ENCODE measurements at regions not wholly inside any gene's neighbourhood (a gene's known extent, or its start where the extent isn't known, plus 50 kb on each side); places are given as distances from the start of the nearest gene placed in this dataset.

GRCh38 chr7:46247664-46248063 is 326.6 kb upstream of the IGFBP3 start:
- no peak overlapping the region for H3K9ac ChIP-seq (ENCODE audit: low read depth, low read length)
- H3K4me1 ChIP-seq (ENCODE audit: control insufficient read depth, insufficient read depth, low read length) = no peaks in the 10 kb centered on the region
- no peak overlapping the region for H3K4me3 ChIP-seq (ENCODE audit: low read depth, low read length)
- no peaks in the 10 kb centered on the region for H3K9me3 ChIP-seq (ENCODE audit: control insufficient read depth, insufficient read depth, low read length)
- no peaks in the 10 kb centered on the region for H3K36me3 ChIP-seq (ENCODE audit: control insufficient read depth, insufficient read depth, low read length)
- H3K27me3 ChIP-seq (ENCODE audit: control insufficient read depth, insufficient read depth, low read length) = no peaks in the 10 kb centered on the region

GRCh38 chr7:46245586-46246111 is 324.6 kb upstream of the IGFBP3 start:
- H3K9me3 ChIP-seq (ENCODE audit: control insufficient read depth, insufficient read depth, low read length) = no peaks in the 10 kb centered on the region
- no peaks in the 10 kb centered on the region for H3K36me3 ChIP-seq (ENCODE audit: control insufficient read depth, insufficient read depth, low read length)
- H3K27me3 ChIP-seq (ENCODE audit: control insufficient read depth, insufficient read depth, low read length) = no peaks in the 10 kb centered on the region
- no peak overlapping the region for H3K9ac ChIP-seq (ENCODE audit: low read depth, low read length)
- H3K4me3 ChIP-seq (ENCODE audit: low read depth, low read length) = no peak overlapping the region
- no peaks in the 10 kb centered on the region for H3K4me1 ChIP-seq (ENCODE audit: control insufficient read depth, insufficient read depth, low read length)

- Histone ChIP-seq H3K27me3 (ENCODE audit: control insufficient read depth, insufficient read depth, low read length) (no peaks in the 10 kb centered on the region), H3K4me3 (ENCODE audit: low read depth, low read length) (no peak overlapping the region), H3K9ac (ENCODE audit: low read depth, low read length) (no peak overlapping the region), H3K36me3 (ENCODE audit: control insufficient read depth, insufficient read depth, low read length) (no peaks in the 10 kb centered on the region), H3K9me3 (ENCODE audit: control insufficient read depth, insufficient read depth, low read length) (no peaks in the 10 kb centered on the region), H3K4me1 (ENCODE audit: control insufficient read depth, insufficient read depth, low read length) (no peaks in the 10 kb centered on the region)
These were observed 323.7 kb upstream of the IGFBP3 start for GRCh38 chr7:46244757-46245156.

- Histone ChIP-seq H3K4me3 (ENCODE audit: low read depth, low read length) (no peak overlapping the region), H3K9ac (ENCODE audit: low read depth, low read length) (no peak overlapping the region), H3K4me1 (ENCODE audit: control insufficient read depth, insufficient read depth, low read length) (no peaks in the 10 kb centered on the region), H3K27me3 (ENCODE audit: control insufficient read depth, insufficient read depth, low read length) (no peaks in the 10 kb centered on the region), H3K9me3 (ENCODE audit: control insufficient read depth, insufficient read depth, low read length) (no peaks in the 10 kb centered on the region), H3K36me3 (ENCODE audit: control insufficient read depth, insufficient read depth, low read length) (no peaks in the 10 kb centered on the region)
These were observed 322.3 kb upstream of the IGFBP3 start for GRCh38 chr7:46243406-46243805.

GRCh38 chr7:46239846-46240245 is 318.8 kb upstream of the IGFBP3 start:
- H3K4me3 ChIP-seq (ENCODE audit: low read depth, low read length) = no peak overlapping the region
- no peaks in the 10 kb centered on the region for H3K9me3 ChIP-seq (ENCODE audit: control insufficient read depth, insufficient read depth, low read length)
- H3K27me3 ChIP-seq (ENCODE audit: control insufficient read depth, insufficient read depth, low read length) = no peaks in the 10 kb centered on the region
- no peaks in the 10 kb centered on the region for H3K4me1 ChIP-seq (ENCODE audit: control insufficient read depth, insufficient read depth, low read length)
- H3K36me3 ChIP-seq (ENCODE audit: control insufficient read depth, insufficient read depth, low read length) = no peaks in the 10 kb centered on the region
- H3K9ac ChIP-seq (ENCODE audit: low read depth, low read length) = no peak overlapping the region

DNA sequence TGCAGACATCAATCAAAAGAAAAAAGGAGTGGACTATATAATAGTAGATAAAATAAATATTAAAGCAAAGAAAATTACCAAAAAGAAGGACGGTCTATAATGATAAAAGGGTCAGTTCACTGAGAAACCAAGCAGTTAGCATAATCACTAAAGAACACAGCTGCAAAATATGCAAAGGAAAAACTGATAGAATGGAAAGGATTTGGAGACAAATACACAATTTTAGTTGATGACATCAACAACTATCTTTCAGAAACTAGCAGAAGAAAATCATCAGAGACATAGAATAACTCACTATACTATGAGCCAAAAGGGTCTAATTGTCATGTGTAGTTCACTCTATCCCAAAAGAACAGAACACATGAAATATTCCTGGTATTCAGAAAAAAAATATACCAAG is 316.4 kb upstream of the IGFBP3 start:
- no peaks in the 10 kb centered on the region for H3K9me3 ChIP-seq (ENCODE audit: control insufficient read depth, insufficient read depth, low read length)
- no peaks in the 10 kb centered on the region for H3K27me3 ChIP-seq (ENCODE audit: control insufficient read depth, insufficient read depth, low read length)
- no peak overlapping the region for H3K9ac ChIP-seq (ENCODE audit: low read depth, low read length)
- H3K4me1 ChIP-seq (ENCODE audit: control insufficient read depth, insufficient read depth, low read length) = no peaks in the 10 kb centered on the region
- H3K36me3 ChIP-seq (ENCODE audit: control insufficient read depth, insufficient read depth, low read length) = no peaks in the 10 kb centered on the region
- H3K4me3 ChIP-seq (ENCODE audit: low read depth, low read length) = no peak overlapping the region

DNA sequence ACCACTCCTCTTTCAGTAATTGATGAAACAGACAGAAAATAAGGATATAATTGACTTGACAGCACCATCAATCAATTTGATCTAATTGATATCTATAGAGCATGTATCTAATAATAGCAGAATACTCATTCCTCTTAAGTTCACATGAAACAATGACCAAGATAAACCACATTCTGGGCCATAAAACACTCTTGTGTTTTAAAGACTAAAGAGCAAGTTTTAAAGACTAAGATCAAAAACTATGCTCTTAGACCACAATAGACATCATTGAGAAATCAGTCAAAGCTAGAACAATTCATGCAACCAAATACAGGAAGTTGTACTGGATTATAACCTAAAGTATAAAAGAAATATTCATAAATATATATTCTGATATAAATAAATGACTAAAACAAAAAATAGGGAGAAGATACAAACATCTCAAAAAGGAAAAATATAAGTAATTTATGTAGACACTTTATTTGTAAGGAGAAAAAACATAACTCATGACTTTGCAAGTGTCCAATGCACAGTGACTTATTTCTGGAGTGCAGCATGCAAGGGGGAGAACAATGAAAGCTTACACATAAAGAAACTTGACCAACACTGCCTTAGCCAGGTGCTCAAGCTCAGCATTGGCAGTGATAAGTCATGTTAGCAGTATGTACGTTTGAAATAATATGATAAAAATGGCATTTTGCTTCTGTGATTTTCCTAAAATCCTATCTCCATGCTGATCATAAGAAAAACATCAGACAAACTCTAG is 312.7 kb upstream of the IGFBP3 start:
- H3K9ac ChIP-seq (ENCODE audit: low read depth, low read length) = no peak overlapping the region
- no peaks in the 10 kb centered on the region for H3K27me3 ChIP-seq (ENCODE audit: control insufficient read depth, insufficient read depth, low read length)
- H3K36me3 ChIP-seq (ENCODE audit: control insufficient read depth, insufficient read depth, low read length) = no peaks in the 10 kb centered on the region
- no peaks in the 10 kb centered on the region for H3K4me1 ChIP-seq (ENCODE audit: control insufficient read depth, insufficient read depth, low read length)
- no peak overlapping the region for H3K4me3 ChIP-seq (ENCODE audit: low read depth, low read length)
- H3K9me3 ChIP-seq (ENCODE audit: control insufficient read depth, insufficient read depth, low read length) = no peaks in the 10 kb centered on the region

GRCh38 chr7:46230990-46231305 is 309.9 kb upstream of the IGFBP3 start:
- H3K9ac ChIP-seq (ENCODE audit: low read depth, low read length) = no peak overlapping the region
- H3K4me3 ChIP-seq (ENCODE audit: low read depth, low read length) = no peak overlapping the region
- no peaks in the 10 kb centered on the region for H3K9me3 ChIP-seq (ENCODE audit: control insufficient read depth, insufficient read depth, low read length)
- no peaks in the 10 kb centered on the region for H3K36me3 ChIP-seq (ENCODE audit: control insufficient read depth, insufficient read depth, low read length)
- no peaks in the 10 kb centered on the region for H3K4me1 ChIP-seq (ENCODE audit: control insufficient read depth, insufficient read depth, low read length)
- H3K27me3 ChIP-seq (ENCODE audit: control insufficient read depth, insufficient read depth, low read length) = no peaks in the 10 kb centered on the region

DNA sequence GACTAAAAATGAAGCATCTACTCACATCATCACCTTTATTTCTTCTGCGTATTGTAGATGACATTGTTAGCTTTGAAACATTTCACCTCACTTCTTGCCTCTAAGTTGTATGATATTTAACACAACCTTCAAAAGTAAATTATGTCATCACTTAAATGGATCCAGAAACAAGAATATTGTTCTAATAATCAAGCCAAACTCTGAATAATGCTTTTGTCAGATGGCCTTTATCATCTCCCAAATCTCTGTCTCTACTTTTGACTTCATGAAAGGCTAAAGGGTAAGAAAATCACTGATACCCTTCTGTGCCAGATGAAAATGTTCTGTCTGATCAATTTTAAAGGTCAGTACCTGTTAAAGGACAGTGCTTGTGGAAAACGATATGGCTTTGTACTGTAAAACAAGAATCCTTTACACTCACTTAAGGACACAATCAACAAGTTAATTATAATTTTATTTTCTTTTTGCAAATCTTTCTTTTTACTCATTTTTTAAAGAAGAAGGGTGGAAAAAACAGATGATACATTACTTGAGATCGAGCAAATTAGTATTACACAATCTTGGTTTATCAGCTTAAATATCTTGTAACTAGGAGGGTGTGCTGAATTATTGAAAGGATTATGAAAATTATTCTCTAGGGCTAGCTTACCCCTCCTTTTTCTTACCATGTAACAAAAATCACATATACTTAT is 309.4 kb upstream of the IGFBP3 start:
- Histone ChIP-seq H3K4me3 (ENCODE audit: low read depth, low read length) (no peak overlapping the region), H3K9ac (ENCODE audit: low read depth, low read length) (no peak overlapping the region), H3K4me1 (ENCODE audit: control insufficient read depth, insufficient read depth, low read length) (no peaks in the 10 kb centered on the region), H3K36me3 (ENCODE audit: control insufficient read depth, insufficient read depth, low read length) (no peaks in the 10 kb centered on the region), H3K9me3 (ENCODE audit: control insufficient read depth, insufficient read depth, low read length) (no peaks in the 10 kb centered on the region), H3K27me3 (ENCODE audit: control insufficient read depth, insufficient read depth, low read length) (no peaks in the 10 kb centered on the region)

GRCh38 chr7:46229409-46229808 is 308.3 kb upstream of the IGFBP3 start:
- H3K9me3 ChIP-seq (ENCODE audit: control insufficient read depth, insufficient read depth, low read length) = no peaks in the 10 kb centered on the region
- no peaks in the 10 kb centered on the region for H3K4me1 ChIP-seq (ENCODE audit: control insufficient read depth, insufficient read depth, low read length)
- no peaks in the 10 kb centered on the region for H3K27me3 ChIP-seq (ENCODE audit: control insufficient read depth, insufficient read depth, low read length)
- H3K4me3 ChIP-seq (ENCODE audit: low read depth, low read length) = no peak overlapping the region
- no peaks in the 10 kb centered on the region for H3K36me3 ChIP-seq (ENCODE audit: control insufficient read depth, insufficient read depth, low read length)
- no peak overlapping the region for H3K9ac ChIP-seq (ENCODE audit: low read depth, low read length)

DNA sequence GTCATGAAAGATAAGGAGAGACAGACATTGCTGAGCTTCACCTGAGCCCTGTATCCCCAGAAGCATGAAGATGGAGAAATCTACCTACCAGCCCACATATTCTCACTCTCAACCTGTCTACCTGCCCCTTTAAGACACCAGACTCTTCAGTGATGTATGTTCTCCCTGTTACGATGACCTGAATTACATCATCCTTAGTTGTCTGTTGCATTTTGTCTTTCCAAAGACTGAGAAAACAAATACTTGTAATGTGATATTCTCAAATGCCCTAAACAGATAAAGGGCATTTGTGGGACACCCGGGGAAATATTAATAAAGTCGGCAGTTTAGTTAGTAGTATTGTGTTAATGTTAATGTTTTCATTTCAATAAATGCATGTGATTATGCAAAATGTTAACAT is 305.8 kb upstream of the IGFBP3 start:
- no peaks in the 10 kb centered on the region for H3K27me3 ChIP-seq (ENCODE audit: control insufficient read depth, insufficient read depth, low read length)
- H3K9ac ChIP-seq (ENCODE audit: low read depth, low read length) = no peak overlapping the region
- H3K36me3 ChIP-seq (ENCODE audit: control insufficient read depth, insufficient read depth, low read length) = no peaks in the 10 kb centered on the region
- no peaks in the 10 kb centered on the region for H3K4me1 ChIP-seq (ENCODE audit: control insufficient read depth, insufficient read depth, low read length)
- H3K4me3 ChIP-seq (ENCODE audit: low read depth, low read length) = no peak overlapping the region
- no peaks in the 10 kb centered on the region for H3K9me3 ChIP-seq (ENCODE audit: control insufficient read depth, insufficient read depth, low read length)

DNA sequence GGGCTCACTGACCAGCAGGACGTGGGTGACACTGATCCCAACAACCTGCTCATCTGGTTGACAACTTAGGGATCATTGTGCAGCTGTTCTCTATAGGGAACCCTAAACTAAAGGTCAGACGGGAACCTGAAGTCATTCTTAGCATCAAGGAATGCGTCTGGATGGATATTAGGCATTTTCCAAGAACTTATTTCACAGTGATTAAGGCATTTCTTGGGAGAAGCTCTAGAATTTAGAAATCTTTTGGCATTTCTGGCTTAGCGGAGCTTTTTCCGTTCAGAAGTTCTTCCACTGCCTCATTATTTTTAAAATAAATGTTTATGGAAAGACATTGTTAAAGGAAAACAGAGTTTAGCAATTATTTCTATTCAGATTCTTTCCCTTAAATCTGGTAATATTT is 303.3 kb upstream of the IGFBP3 start:
- H3K36me3 ChIP-seq (ENCODE audit: control insufficient read depth, insufficient read depth, low read length) = no peaks in the 10 kb centered on the region
- no peak overlapping the region for H3K9ac ChIP-seq (ENCODE audit: low read depth, low read length)
- H3K4me1 ChIP-seq (ENCODE audit: control insufficient read depth, insufficient read depth, low read length) = no peaks in the 10 kb centered on the region
- no peaks in the 10 kb centered on the region for H3K27me3 ChIP-seq (ENCODE audit: control insufficient read depth, insufficient read depth, low read length)
- H3K4me3 ChIP-seq (ENCODE audit: low read depth, low read length) = no peak overlapping the region
- H3K9me3 ChIP-seq (ENCODE audit: control insufficient read depth, insufficient read depth, low read length) = no peaks in the 10 kb centered on the region
